ENCODE measurements at regions not wholly inside any gene's neighbourhood (a gene's known extent, or its start where the extent isn't known, plus 50 kb on each side); places are given as distances from the start of the nearest gene placed in this dataset.

- DNase-seq (ENCODE audit: low read depth in 1 of 2, low spot score in 2 of 2) (no peak), FAIRE-seq (no peak)
- no peak overlapping the region for H3K4ac ChIP-seq (replicated peaks; ENCODE audit: insufficient read length, low read depth, low read length)
- no peak overlapping the region for H4K91ac ChIP-seq (replicated peaks; ENCODE audit: insufficient read length, low read length)
- CTCF ChIA-PET (ENCODE audit: partially characterized antibody) = no interaction called here
- H3K4me2 ChIP-seq (ENCODE audit: insufficient read depth in 1 of 2, low read depth in 2 of 2, low read length in 2 of 2) = no peak overlapping the region
- H4K8ac ChIP-seq (ENCODE audit: extremely low read depth, insufficient read depth, low read length) = no peak overlapping the region
- H2BK120ac ChIP-seq (replicated peaks; ENCODE audit: low read depth, low read length) = no peak overlapping the region
- peaks cover 0 to 2% (median 0%) of the 10 kb centered on the region in 4 experiments; a peak in 1 of 8 replicates for H3K36me3 ChIP-seq (ENCODE audit: control insufficient read depth in 2 of 4, insufficient read depth in 4 of 4, low read length in 3 of 4)
- H3K27ac ChIP-seq (ENCODE audit: low read depth, low read length) = no peak overlapping the region
- H2AFZ ChIP-seq (ENCODE audit: low read length) = no peak overlapping the region
- no peak overlapping the region for H4K5ac ChIP-seq (ENCODE audit: insufficient read length, low read depth, low read length)
- H3K4me3 ChIP-seq (ENCODE audit: extremely low read depth in 1 of 4, insufficient read depth in 2 of 4, low read depth in 3 of 4, low read length in 4 of 4) = no peak overlapping the region
- H3K79me1 ChIP-seq (ENCODE audit: low read depth, low read length) = peaks cover 3% of the 10 kb centered on the region; the same call in 1 of the 2 replicates
- no peak overlapping the region for H2BK12ac ChIP-seq (ENCODE audit: low read depth, low read length)
- 82% methylated on average over 5 of the region's 5 CpGs; no CpG with 5 or more reads in 1 of the 2 experiments for WGBS, 2 experiments (ENCODE audit: extremely low coverage in 1 of 2, insufficient coverage in 1 of 2, insufficient read length in 1 of 2, insufficient replicate concordance in 2 of 2, low coverage in 1 of 2, low lambda C conversion rate in 2 of 2, missing lambda C conversion rate in 1 of 2)
- peaks cover 0 to 3% of the 10 kb centered on the region in 2 experiments for H4K20me1 ChIP-seq (replicated peaks in 1 of 2; ENCODE audit: control insufficient read depth in 1 of 2, insufficient read depth in 2 of 2, low read length in 2 of 2)
- no peak overlapping the region for H2AK5ac ChIP-seq (ENCODE audit: low read depth, low read length)
- H3K79me2 ChIP-seq (ENCODE audit: control insufficient read depth in 1 of 2, insufficient read depth in 2 of 2, low read length in 2 of 2) = no peaks in the 10 kb centered on the region
- no peak overlapping the region for H3K18ac ChIP-seq (ENCODE audit: extremely low read depth, low read length)
- H2BK15ac ChIP-seq (ENCODE audit: low read length) = no peak overlapping the region
- H3K56ac ChIP-seq (replicated peaks; ENCODE audit: insufficient read length, low read depth, low read length) = no peak overlapping the region
- H3K4me1 ChIP-seq (replicated peaks in 1 of 4; ENCODE audit: control insufficient read depth in 3 of 4, insufficient read depth in 4 of 4, low read length in 3 of 4) = peaks cover 10 to 20% (median 17%) of the 10 kb centered on the region in 4 experiments
- no peak overlapping the region for H2BK20ac ChIP-seq (ENCODE audit: low read length)
- H3K14ac ChIP-seq (ENCODE audit: insufficient read length) = no peak overlapping the region
- no peaks in the 10 kb centered on the region; the same call in 1 of the 2 replicates for H3K23me2 ChIP-seq (ENCODE audit: low read depth, low read length)
- no peak overlapping the region for H3K9ac ChIP-seq (replicated peaks in 1 of 4; ENCODE audit: extremely low read depth in 1 of 4, low read depth in 3 of 4, low read length in 3 of 4)
- no peak overlapping the region for H3K23ac ChIP-seq (ENCODE audit: insufficient read length)
- H3K27me3 ChIP-seq (replicated peaks in 1 of 4; ENCODE audit: control insufficient read depth in 3 of 4, extremely low read depth in 1 of 4, insufficient read depth in 3 of 4, low read length in 3 of 4) = no peaks in the 10 kb centered on the region
- H2BK5ac ChIP-seq (ENCODE audit: low read depth, low read length) = no peak overlapping the region; the same call in 1 of the 2 replicates
- H3K9me3 ChIP-seq (ENCODE audit: insufficient read depth in 2 of 2, low read depth in 1 of 2, low read length in 1 of 2) = no peaks in the 10 kb centered on the region
- POLR2A ChIA-PET (ENCODE audit: partially characterized antibody) = interaction anchor here (1.2 to 1.7 kb wide), 2 partner anchors 9 to 13 kb away, joined by 4 to 7 read pairs; no protein-coding TSS in a partner anchor
- TF ChIP-seq POLR2AphosphoS5 (IDR thresholded peaks at IDR 0.05; ENCODE audit: low read depth, low read length) (no peak), ASH2L (IDR thresholded peaks at IDR 0.05; ENCODE audit: low read length) (no peak), CTBP2 (IDR thresholded peaks at IDR 0.05; ENCODE audit: borderline replicate concordance, insufficient read depth, insufficient read length, low read length) (no peak), HDAC6 (IDR thresholded peaks at IDR 0.05; ENCODE audit: low read depth, low read length) (no peak), TEAD4 (IDR thresholded peaks at IDR 0.05; ENCODE audit: low read depth, low read length) (no peak), RNF2 (IDR thresholded peaks at IDR 0.05; ENCODE audit: borderline replicate concordance, low read depth, low read length, missing control alignments, poor library complexity, severe bottlenecking) (no peak), TBP (IDR thresholded peaks at IDR 0.05; ENCODE audit: low read depth, low read length) (no peak), HDAC2 (IDR thresholded peaks at IDR 0.05; ENCODE audit: borderline replicate concordance in 1 of 2, low read depth in 2 of 2, low read length in 2 of 2) (no peak), CREB1 (IDR thresholded peaks at IDR 0.05) (no peak), ATF3 (IDR thresholded peaks at IDR 0.05; ENCODE audit: insufficient read depth, low read depth, low read length) (no peak), TCF12 (IDR thresholded peaks at IDR 0.05; ENCODE audit: low read depth, low read length) (no peak), SRF (IDR thresholded peaks at IDR 0.05; ENCODE audit: low read depth, low read length) (no peak), EP300 (IDR thresholded peaks at IDR 0.05; ENCODE audit: borderline replicate concordance in 1 of 2, low read depth in 2 of 2, low read length in 2 of 2) (no peak), TAF7 (optimal IDR thresholded peaks at IDR 0.05; ENCODE audit: borderline replicate concordance, low read depth, low read length) (no peak)
These were observed 145.0 kb upstream of the PELI1 start for GRCh38 chr2:64289251-64289650.

Data from H1 (cell line).